ENCODE measurements at regions not wholly inside any gene's neighbourhood (a gene's known extent, or its start where the extent isn't known, plus 50 kb on each side); places are given as distances from the start of the nearest gene placed in this dataset.

GRCh38 chr2:150919901-150920300 lies 341.8 kb downstream of the RBM43 start:
- TF ChIP-seq, protein P1, sequence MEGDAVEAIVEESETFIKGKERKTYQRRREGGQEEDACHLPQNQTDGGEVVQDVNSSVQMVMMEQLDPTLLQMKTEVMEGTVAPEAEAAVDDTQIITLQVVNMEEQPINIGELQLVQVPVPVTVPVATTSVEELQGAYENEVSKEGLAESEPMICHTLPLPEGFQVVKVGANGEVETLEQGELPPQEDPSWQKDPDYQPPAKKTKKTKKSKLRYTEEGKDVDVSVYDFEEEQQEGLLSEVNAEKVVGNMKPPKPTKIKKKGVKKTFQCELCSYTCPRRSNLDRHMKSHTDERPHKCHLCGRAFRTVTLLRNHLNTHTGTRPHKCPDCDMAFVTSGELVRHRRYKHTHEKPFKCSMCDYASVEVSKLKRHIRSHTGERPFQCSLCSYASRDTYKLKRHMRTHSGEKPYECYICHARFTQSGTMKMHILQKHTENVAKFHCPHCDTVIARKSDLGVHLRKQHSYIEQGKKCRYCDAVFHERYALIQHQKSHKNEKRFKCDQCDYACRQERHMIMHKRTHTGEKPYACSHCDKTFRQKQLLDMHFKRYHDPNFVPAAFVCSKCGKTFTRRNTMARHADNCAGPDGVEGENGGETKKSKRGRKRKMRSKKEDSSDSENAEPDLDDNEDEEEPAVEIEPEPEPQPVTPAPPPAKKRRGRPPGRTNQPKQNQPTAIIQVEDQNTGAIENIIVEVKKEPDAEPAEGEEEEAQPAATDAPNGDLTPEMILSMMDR (IDR thresholded peaks at IDR 0.05; ENCODE audit: borderline replicate concordance, control extremely low read depth, extremely low read depth, insufficient read depth, missing control alignments), result no peak
- no peak for DNase-seq (ENCODE audit: low spot score)
- in situ Hi-C loops (cut with MboI; ENCODE audit: low sequenced_read_pairs, unreplicated experiment), result no loop called here

GRCh38 chr2:150917961-150918713 lies 343.5 kb downstream of the RBM43 start:
- TF ChIP-seq, protein P1 (IDR thresholded peaks at IDR 0.05; ENCODE audit: borderline replicate concordance, control extremely low read depth, extremely low read depth, insufficient read depth, missing control alignments), result no peak
- DNase-seq (ENCODE audit: low spot score), result no peak
- in situ Hi-C loops (cut with MboI; ENCODE audit: low sequenced_read_pairs, unreplicated experiment), result no loop called here

DNA sequence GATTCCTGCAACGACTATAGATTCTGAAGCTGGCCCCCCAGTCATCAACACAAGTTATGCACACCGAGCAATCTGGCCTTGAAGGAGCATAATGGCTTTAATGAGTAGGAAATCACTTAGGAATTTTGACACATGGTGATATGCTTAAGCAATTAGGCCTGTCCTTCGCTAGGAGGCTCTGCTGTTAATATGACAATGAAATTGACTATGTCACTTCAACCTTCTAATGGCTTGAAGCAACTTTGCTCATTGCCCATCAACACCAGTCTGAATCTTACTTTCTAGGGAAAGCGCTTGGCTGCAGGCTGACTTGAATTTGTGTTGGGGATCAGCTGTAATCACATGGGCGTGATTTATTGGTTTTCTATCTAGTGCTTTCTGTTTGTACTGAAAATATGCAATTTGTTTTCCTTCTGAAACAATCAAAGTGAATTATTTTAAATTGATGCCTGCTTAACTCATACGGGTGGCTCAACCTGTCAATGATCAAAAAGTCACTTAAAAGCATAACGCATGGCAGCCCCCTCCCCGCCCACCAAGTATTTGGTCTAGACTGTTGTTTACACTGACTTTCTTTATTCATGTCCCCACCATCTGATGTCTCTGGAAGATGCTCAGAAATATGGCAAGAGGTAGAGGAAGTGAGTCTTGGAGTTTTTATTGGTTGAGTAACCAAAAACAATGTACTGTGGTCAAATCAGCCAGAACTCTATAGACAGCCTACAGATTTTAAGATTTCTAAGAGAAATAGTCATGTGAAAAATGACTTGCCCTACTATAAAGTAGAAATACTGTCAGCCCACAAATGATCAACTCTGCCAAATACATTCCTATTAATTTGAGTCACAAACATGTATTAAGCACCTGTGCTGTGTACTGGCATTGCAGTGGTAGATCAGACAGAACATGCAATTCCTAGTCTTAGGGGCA lies 344.9 kb downstream of the RBM43 start:
- no peak for DNase-seq (ENCODE audit: low spot score)
- in situ Hi-C loops (cut with MboI; ENCODE audit: low sequenced_read_pairs, unreplicated experiment), result no loop called here
- TF ChIP-seq, protein P1 (IDR thresholded peaks at IDR 0.05; ENCODE audit: borderline replicate concordance, control extremely low read depth, extremely low read depth, insufficient read depth, missing control alignments), result no peak

GRCh38 chr2:150911766-150912280 lies 349.8 kb downstream of the RBM43 start:
- DNase-seq (ENCODE audit: low spot score), result no peak
- TF ChIP-seq, protein P1 (IDR thresholded peaks at IDR 0.05; ENCODE audit: borderline replicate concordance, control extremely low read depth, extremely low read depth, insufficient read depth, missing control alignments), result no peak
- in situ Hi-C loops (cut with MboI; ENCODE audit: low sequenced_read_pairs, unreplicated experiment), result no loop called here

DNA sequence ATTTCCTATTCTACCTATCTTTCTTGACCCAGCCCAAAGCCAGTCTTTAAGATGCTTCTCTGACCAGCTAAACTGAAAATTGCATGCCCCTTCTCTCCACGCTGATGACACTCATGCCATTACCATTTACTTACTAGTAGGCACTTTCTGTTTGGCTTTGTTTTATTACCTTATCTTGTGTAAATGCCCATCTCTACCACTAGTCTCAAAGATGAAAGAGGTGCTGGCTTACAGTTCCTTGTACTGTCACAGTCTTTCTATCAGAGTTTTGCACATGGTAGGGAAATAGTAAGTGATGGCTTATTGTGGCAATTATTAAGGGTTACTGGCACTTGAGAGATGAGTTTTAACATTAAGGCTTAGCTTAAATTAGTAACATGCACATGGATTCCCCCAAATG lies 352.1 kb downstream of the RBM43 start:
- TF ChIP-seq, protein P1 (IDR thresholded peaks at IDR 0.05; ENCODE audit: borderline replicate concordance, control extremely low read depth, extremely low read depth, insufficient read depth, missing control alignments), result no peak
- in situ Hi-C loops (cut with MboI; ENCODE audit: low sequenced_read_pairs, unreplicated experiment), result no loop called here
- DNase-seq (ENCODE audit: low spot score), result no peak

- no peak for DNase-seq (ENCODE audit: low spot score)
Measured at GRCh38 chr2:150909090-150909489, 352.6 kb downstream of the RBM43 start.

More at GRCh38 chr2:150909090-150909489, 352.6 kb downstream of the RBM43 start:
- in situ Hi-C loops (cut with MboI; ENCODE audit: low sequenced_read_pairs, unreplicated experiment), result no loop called here
- TF ChIP-seq, protein P1 (IDR thresholded peaks at IDR 0.05; ENCODE audit: borderline replicate concordance, control extremely low read depth, extremely low read depth, insufficient read depth, missing control alignments), result no peak

Measured in GM13976 (cell line).